ENCODE measurements at regions not wholly inside any gene's neighbourhood (a gene's known extent, or its start where the extent isn't known, plus 50 kb on each side); places are given as distances from the start of the nearest gene placed in this dataset.

GRCh38 chr18:38045845-38046244, 480.2 kb upstream of the CELF4 start:
- TF ChIP-seq, protein P1, sequence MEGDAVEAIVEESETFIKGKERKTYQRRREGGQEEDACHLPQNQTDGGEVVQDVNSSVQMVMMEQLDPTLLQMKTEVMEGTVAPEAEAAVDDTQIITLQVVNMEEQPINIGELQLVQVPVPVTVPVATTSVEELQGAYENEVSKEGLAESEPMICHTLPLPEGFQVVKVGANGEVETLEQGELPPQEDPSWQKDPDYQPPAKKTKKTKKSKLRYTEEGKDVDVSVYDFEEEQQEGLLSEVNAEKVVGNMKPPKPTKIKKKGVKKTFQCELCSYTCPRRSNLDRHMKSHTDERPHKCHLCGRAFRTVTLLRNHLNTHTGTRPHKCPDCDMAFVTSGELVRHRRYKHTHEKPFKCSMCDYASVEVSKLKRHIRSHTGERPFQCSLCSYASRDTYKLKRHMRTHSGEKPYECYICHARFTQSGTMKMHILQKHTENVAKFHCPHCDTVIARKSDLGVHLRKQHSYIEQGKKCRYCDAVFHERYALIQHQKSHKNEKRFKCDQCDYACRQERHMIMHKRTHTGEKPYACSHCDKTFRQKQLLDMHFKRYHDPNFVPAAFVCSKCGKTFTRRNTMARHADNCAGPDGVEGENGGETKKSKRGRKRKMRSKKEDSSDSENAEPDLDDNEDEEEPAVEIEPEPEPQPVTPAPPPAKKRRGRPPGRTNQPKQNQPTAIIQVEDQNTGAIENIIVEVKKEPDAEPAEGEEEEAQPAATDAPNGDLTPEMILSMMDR (IDR thresholded peaks at IDR 0.05) = no peak
- TF ChIP-seq POLR2AphosphoS5 (IDR thresholded peaks at IDR 0.05) (no peak), POLR2A (IDR thresholded peaks at IDR 0.05) (no peak)
